K562 (cell line): ENCODE measurements at regions not wholly inside any gene's neighbourhood (a gene's known extent, or its start where the extent isn't known, plus 50 kb on each side); places are given as distances from the start of the nearest gene placed in this dataset.

Source experiments
- ATF6 ChIP-seq: sonication (generic); formaldehyde crosslinking; IDR thresholded peaks from 2 replicates; pipeline ENCODE4 v1.4.0; 2020; ENCODE audit warnings: mild to moderate bottlenecking, missing genetic modification reagents
- CTCF ChIP-seq, 3 experiments: IDR thresholded peaks in 2 of 3; conservative IDR thresholded peaks in 1 of 3; 2 replicates each; pipeline ENCODE4 v1.5.1; 2011 to 2012; ENCODE audit warnings: low read length in 3 of 3, mild to moderate bottlenecking in 3 of 3, control low read depth in 2 of 3, improper control_type of control experiment in 1 of 3, inconsistent platforms in 1 of 3, low read depth in 1 of 3, mixed read lengths in 1 of 3, moderate library complexity in 1 of 3; ENCODE audit not compliant: insufficient read depth in 2 of 3
- ELK1 ChIP-seq: sonication (generic); formaldehyde crosslinking; IDR thresholded peaks from 2 replicates; pipeline ENCODE4 v1.8.1; 2022; ENCODE audit warnings: missing genetic modification reagents
- EZH2 ChIP-seq: IDR thresholded peaks from 2 replicates; pipeline ENCODE4 v1.6.1; 2012; ENCODE audit warnings: low read depth, mild to moderate bottlenecking, inconsistent platforms, low read length, borderline replicate concordance
- KLF6 ChIP-seq: fragments of 250-450 bp; sonication (Bioruptor Pico); IDR thresholded peaks from 2 replicates; pipeline ENCODE4 v1.4.0; 2020; ENCODE audit warnings: mild to moderate bottlenecking, moderate library complexity, borderline replicate concordance
- MAX ChIP-seq: sonication (generic); formaldehyde crosslinking; IDR thresholded peaks from 2 replicates; pipeline ENCODE4 v1.9.0; 2022; ENCODE audit warnings: mild to moderate bottlenecking, missing genetic modification reagents
- MAZ ChIP-seq, 2 experiments: fragments of 450-650 bp in 1 of 2; sonication (generic) in 1 of 2; formaldehyde crosslinking; IDR thresholded peaks in 1 of 2; conservative IDR thresholded peaks in 1 of 2; 2 replicates each; pipeline versions ENCODE4 v1.4.0 to v1.5.0; 2020; ENCODE audit warnings: mild to moderate bottlenecking in 1 of 2, missing genetic modification reagents in 1 of 2
- NFXL1 ChIP-seq: fragments of 450-650 bp; formaldehyde crosslinking; IDR thresholded peaks from 2 replicates; pipeline ENCODE4 v1.4.0; 2021; ENCODE audit warnings: mild to moderate bottlenecking
- REST ChIP-seq, 2 experiments: fragments of 450-650 bp; formaldehyde crosslinking in 1 of 2; IDR thresholded peaks; 2 replicates each; pipeline versions ENCODE4 v1.4.0 to v1.6.1; 2014 to 2020; ENCODE audit warnings: mild to moderate bottlenecking in 2 of 2, borderline replicate concordance in 1 of 2, low read depth in 1 of 2
- TGIF2 ChIP-seq: sonication (generic); formaldehyde crosslinking; IDR thresholded peaks from 2 replicates; pipeline ENCODE4 v1.8.1; 2022; ENCODE audit warnings: mild to moderate bottlenecking, missing genetic modification reagents, moderate library complexity
- ZBTB34 ChIP-seq: fragments of 250-450 bp; sonication (Bioruptor Pico); IDR thresholded peaks from 2 replicates; pipeline ENCODE4 v1.8.0; 2021; ENCODE audit warnings: mild to moderate bottlenecking, moderate library complexity

- TF ChIP-seq KLF6 (CRISPR knock-in tag) (no peak), CTCF (IDR thresholded peaks at IDR 0.05 in 2 of 3, conservative IDR thresholded peaks at IDR 0.05 in 1 of 3; ENCODE audit: insufficient read depth in 2 of 3, low read depth in 1 of 3, low read length in 3 of 3) (no peak), MAX (no peak), NFXL1 (no peak), EZH2 (no peak), ATF6 (CRISPR knock-in tag) (no peak), ZBTB34 (CRISPR knock-in tag) (no peak), TGIF2 (CRISPR knock-in tag) (no peak), REST (IDR thresholded peaks at IDR 0.05; ENCODE audit: borderline replicate concordance) (no peak), REST (CRISPR knock-in tag; IDR thresholded peaks at IDR 0.05; ENCODE audit: low read depth) (no peak), ELK1 (CRISPR knock-in tag) (no peak), MAZ (CRISPR knock-in tag; conservative IDR thresholded peaks at IDR 0.05 in 1 of 2, IDR thresholded peaks at IDR 0.05 in 1 of 2) (no peak)
Observed at GRCh38 chr1:184191181-184191621, 139.7 kb downstream of the TSEN15 start.
